GM23338 (cell line): ENCODE measurements at regions not wholly inside any gene's neighbourhood (a gene's known extent, or its start where the extent isn't known, plus 50 kb on each side); places are given as distances from the start of the nearest gene placed in this dataset.

Source experiments
- ATAC-seq: fragments of 200-7000 bp; cut with Tn5 transposase; 3 replicates; pipeline ENCODE4 v1.9.1; 2020
- DNase-seq: peaks from one replicate; pipeline ENCODE4 v3.0.0-alpha.2; 2015; ENCODE audit warnings: low spot score
- H2AFZ ChIP-seq: fragments of 200-600 bp; sonication (generic); 2 replicates; pipeline ENCODE4 v1.8.0; 2016; ENCODE audit warnings: antibody characterized with exemption, mild to moderate bottlenecking, moderate library complexity
- H3F3A ChIP-seq: fragments of 200-600 bp; sonication (generic); replicated peaks from 2 replicates; pipeline ENCODE4 v1.8.0; 2017; ENCODE audit warnings: antibody characterized with exemption, mixed run types, low read depth
- H3K27ac ChIP-seq: fragments of 200-600 bp; sonication (generic); 2 replicates; pipeline ENCODE4 v1.6.1; 2016; ENCODE audit warnings: low read depth
- H3K27me3 ChIP-seq: fragments of 200-600 bp; sonication (generic); 2 replicates; pipeline ENCODE4 v1.8.0; 2016; ENCODE audit warnings: mild to moderate bottlenecking, mixed run types, moderate library complexity; ENCODE audit not compliant: insufficient read depth
- H3K36me3 ChIP-seq: fragments of 200-600 bp; sonication (generic); 2 replicates; pipeline ENCODE4 v1.8.0; 2016; ENCODE audit warnings: mild to moderate bottlenecking; ENCODE audit not compliant: insufficient read depth
- H3K4me1 ChIP-seq: fragments of 200-600 bp; sonication (generic); 2 replicates; pipeline ENCODE4 v1.8.0; 2016; ENCODE audit warnings: mild to moderate bottlenecking, moderate library complexity; ENCODE audit not compliant: insufficient read depth
- H3K4me2 ChIP-seq: fragments of 200-600 bp; sonication (generic); 2 replicates; pipeline ENCODE4 v1.7.1; 2017; ENCODE audit warnings: mixed run types
- H3K4me3 ChIP-seq: fragments of 200-600 bp; sonication (generic); 2 replicates; pipeline ENCODE4 v1.6.1; 2016; ENCODE audit warnings: mixed run types
- H3K79me2 ChIP-seq: fragments of 200-600 bp; sonication (generic); replicated peaks from 2 replicates; pipeline ENCODE4 v1.8.0; 2017; ENCODE audit warnings: mild to moderate bottlenecking; ENCODE audit not compliant: insufficient read depth
- H3K9me2 ChIP-seq: fragments of 200-600 bp; sonication (generic); 2 replicates; pipeline ENCODE4 v1.8.0; 2017; ENCODE audit not compliant: insufficient read depth
- H4K20me1 ChIP-seq: fragments of 200-600 bp; sonication (generic); replicated peaks from 2 replicates; pipeline ENCODE4 v1.8.0; 2017; ENCODE audit warnings: mild to moderate bottlenecking; ENCODE audit not compliant: insufficient read depth
- H3K27ac Mint-ChIP-seq: 2 replicates; pipeline ENCODE4 v1.8.0; 2020; ENCODE audit warnings: inconsistent platforms, mild to moderate bottlenecking, moderate library complexity, mixed read lengths
- H3K27me3 Mint-ChIP-seq: 3 replicates; pipeline ENCODE4 v1.8.0; 2022; ENCODE audit warnings: low read depth, mild to moderate bottlenecking, moderate library complexity, mixed read lengths, inconsistent platforms; ENCODE audit not compliant: insufficient read depth, poor library complexity
- H3K36me3 Mint-ChIP-seq: 3 replicates; pipeline ENCODE4 v1.8.0; 2021; ENCODE audit warnings: low read depth, mild to moderate bottlenecking, inconsistent platforms, moderate library complexity, mixed read lengths
- H3K4me1 Mint-ChIP-seq: 3 replicates; pipeline ENCODE4 v1.8.0; 2020; ENCODE audit warnings: mild to moderate bottlenecking, inconsistent platforms, mixed read lengths
- H3K4me3 Mint-ChIP-seq: 3 replicates; pipeline ENCODE4 v1.8.0; 2021; ENCODE audit warnings: moderate library complexity, mild to moderate bottlenecking, inconsistent platforms, mixed read lengths
- H3K9me3 Mint-ChIP-seq: 3 replicates; pipeline ENCODE4 v1.8.0; 2020; ENCODE audit warnings: moderate library complexity, mild to moderate bottlenecking, inconsistent platforms, mixed read lengths
- CREB1 ChIP-seq: fragments of 250-450 bp; sonication (Bioruptor Pico); IDR thresholded peaks from 2 replicates; pipeline ENCODE4 v1.5.0; 2020; ENCODE audit warnings: low read depth, mild to moderate bottlenecking, moderate library complexity
- CTCF ChIP-seq, 2 experiments: fragments of 200-600 bp in 1 of 2; sonication (generic) in 1 of 2; conservative IDR thresholded peaks; 2 replicates each; pipeline versions ENCODE4 v1.5.1 to v1.6.1; 2016 to 2017; ENCODE audit warnings: antibody characterized with exemption in 2 of 2, low read depth in 2 of 2, mild to moderate bottlenecking in 2 of 2, moderate library complexity in 1 of 2
- ETS1 ChIP-seq: IDR thresholded peaks from 2 replicates; pipeline ENCODE4 v1.6.1; 2016; ENCODE audit warnings: antibody characterized with exemption
- EZH2 ChIP-seq: fragments of 200-600 bp; sonication (generic); IDR thresholded peaks from one replicate; pipeline ENCODE4 v1.8.0; 2017; ENCODE audit warnings: antibody characterized with exemption, mild to moderate bottlenecking, low read depth; ENCODE audit not compliant: unreplicated experiment
- EZH2phosphoT487 ChIP-seq: fragments of 200-600 bp; sonication (generic); IDR thresholded peaks from one replicate; pipeline ENCODE4 v1.8.1; 2018; ENCODE audit warnings: antibody characterized with exemption; ENCODE audit not compliant: unreplicated experiment
- JUNB ChIP-seq: IDR thresholded peaks from one replicate; pipeline ENCODE4 v1.6.1; 2016; ENCODE audit warnings: antibody characterized with exemption; ENCODE audit not compliant: unreplicated experiment
- NANOG ChIP-seq: IDR thresholded peaks from 2 replicates; pipeline ENCODE4 v1.6.1; 2016; ENCODE audit warnings: antibody characterized with exemption, borderline replicate concordance
- POLR2AphosphoS5 ChIP-seq: IDR thresholded peaks from 2 replicates; pipeline ENCODE4 v1.6.1; 2016; ENCODE audit warnings: antibody characterized with exemption, low read depth
- REST ChIP-seq: IDR thresholded peaks from one replicate; pipeline ENCODE4 v1.6.1; 2018; ENCODE audit warnings: antibody characterized with exemption; ENCODE audit not compliant: unreplicated experiment
- ZNF462 ChIP-seq: fragments of 250-450 bp; sonication (Bioruptor Pico); IDR thresholded peaks from 2 replicates; pipeline ENCODE4 v1.5.0; 2020; ENCODE audit warnings: mild to moderate bottlenecking, moderate library complexity

GRCh38 chr15:36175186-36175740 is 404.2 kb upstream of the CDIN1 start:
- DNase-seq (no peak), ATAC-seq (no peak)
- H3K9me3 Mint-ChIP-seq, result no peaks in the 10 kb centered on the region
- H2AFZ ChIP-seq, result no peak overlapping the region
- no peaks in the 10 kb centered on the region for H4K20me1 ChIP-seq
- no peak overlapping the region for H3K27ac Mint-ChIP-seq
- H3K36me3 Mint-ChIP-seq, result no peaks in the 10 kb centered on the region
- H3K79me2 ChIP-seq, result no peaks in the 10 kb centered on the region
- no peaks in the 10 kb centered on the region for H3K36me3 ChIP-seq
- H3F3A ChIP-seq, result no peaks in the 10 kb centered on the region
- H3K9me2 ChIP-seq, result no peaks in the 10 kb centered on the region
- H3K27me3 ChIP-seq, result no peaks in the 10 kb centered on the region
- no peak overlapping the region for H3K4me2 ChIP-seq
- H3K27ac ChIP-seq, result no peak overlapping the region
- no peak overlapping the region for H3K4me3 ChIP-seq
- H3K27me3 Mint-ChIP-seq, result no peaks in the 10 kb centered on the region
- peaks cover 14% of the 10 kb centered on the region for H3K4me1 Mint-ChIP-seq
- no peaks in the 10 kb centered on the region for H3K4me1 ChIP-seq
- H3K4me3 Mint-ChIP-seq, result no peak overlapping the region
- TF ChIP-seq EZH2phosphoT487 (no peak), JUNB (no peak), ZNF462 (no peak), EZH2 (no peak), NANOG (no peak), REST (no peak), CTCF (conservative IDR thresholded peaks at IDR 0.05; ENCODE audit: low read depth in 2 of 2) (no peak), ETS1 (no peak), CREB1 (CRISPR knock-in tag) (no peak), POLR2AphosphoS5 (no peak)
